ACC112 (cell line): ENCODE measurements at regions not wholly inside any gene's neighbourhood (a gene's known extent, or its start where the extent isn't known, plus 50 kb on each side); places are given as distances from the start of the nearest gene placed in this dataset.
A peak's percentile ranks its signal among the peaks of the same experiment; 100 is the strongest.
"Not testable (repeated sequence)": the region's sequence is repeated elsewhere in the genome, so short reads cannot be mapped to it uniquely, and the experiment has no call there.

Source experiments
- H2AFZ ChIP-seq: fragments of 200-600 bp; sonication (generic); one replicate; pipeline ENCODE4 v1.6.0; 2017; ENCODE audit warnings: antibody characterized with exemption, low read length; ENCODE audit not compliant: unreplicated experiment
- H3K27ac ChIP-seq: fragments of 200-600 bp; sonication (generic); 2 replicates; pipeline ENCODE4 v1.5.1; 2014; ENCODE audit warnings: low read depth, mild to moderate bottlenecking, antibody characterized with exemption, low read length, moderate library complexity
- H3K27me3 ChIP-seq: fragments of 200-600 bp; sonication (generic); 2 replicates; pipeline ENCODE4 v1.6.1; 2014; ENCODE audit warnings: mild to moderate bottlenecking, antibody characterized with exemption, low read length, moderate library complexity, mixed read lengths; ENCODE audit not compliant: insufficient read depth
- H3K36me3 ChIP-seq: fragments of 200-600 bp; sonication (generic); 2 replicates; pipeline ENCODE4 v1.6.1; 2016; ENCODE audit warnings: mild to moderate bottlenecking, antibody characterized with exemption, low read length, moderate library complexity, mixed read lengths; ENCODE audit not compliant: insufficient read depth
- H3K4me1 ChIP-seq: fragments of 200-600 bp; sonication (generic); one replicate; pipeline ENCODE4 v1.6.1; 2016; ENCODE audit warnings: low read length, mixed read lengths; ENCODE audit not compliant: insufficient read depth, unreplicated experiment, control insufficient read depth
- H3K4me3 ChIP-seq: fragments of 200-600 bp; sonication (generic); 2 replicates; pipeline ENCODE4 v1.5.1; 2014; ENCODE audit warnings: mild to moderate bottlenecking, low read depth, low read length
- H3K79me2 ChIP-seq: fragments of 200-600 bp; sonication (generic); one replicate; pipeline ENCODE4 v1.6.0; 2016; ENCODE audit warnings: low read length; ENCODE audit not compliant: control insufficient read depth, unreplicated experiment, insufficient read depth

- Histone ChIP-seq H3K4me1 (no peaks in the 10 kb centered on the region), H3K79me2 (no peaks in the 10 kb centered on the region), H2AFZ (no peak overlapping the region), H3K4me3 (no peak overlapping the region), H3K27ac (no peak overlapping the region), H3K36me3 (no peaks in the 10 kb centered on the region), H3K27me3 (no peaks in the 10 kb centered on the region)
Observed at GRCh38 chr9:87781331-87781730, 55.4 kb downstream of the CTSL start.

DNA sequence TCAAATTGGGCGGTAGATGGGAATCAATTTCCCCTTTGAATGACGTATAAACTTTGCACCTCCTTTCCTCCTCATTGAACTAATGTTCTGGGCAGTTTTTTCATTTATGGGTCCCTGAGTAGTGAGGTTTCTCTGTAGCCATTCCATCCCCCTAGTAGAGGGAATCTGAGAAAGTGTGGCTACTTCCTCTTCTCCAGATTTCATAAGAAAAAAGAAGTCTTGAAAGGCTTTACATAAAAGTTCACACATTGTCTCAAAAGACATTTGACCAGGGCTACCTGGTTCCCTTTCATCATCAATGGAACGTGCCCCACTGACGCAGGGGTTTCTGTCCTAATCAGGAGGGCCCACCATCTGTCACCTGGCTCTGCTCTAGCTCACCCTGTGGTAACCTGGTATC lies 57.3 kb downstream of the CTSL start:
- Histone ChIP-seq H3K79me2 (no peaks in the 10 kb centered on the region), H2AFZ (no peak overlapping the region), H3K4me1 (no peaks in the 10 kb centered on the region), H3K27me3 (no peaks in the 10 kb centered on the region), H3K36me3 (no peaks in the 10 kb centered on the region), H3K27ac (no peak overlapping the region), H3K4me3 (no peak overlapping the region)

DNA sequence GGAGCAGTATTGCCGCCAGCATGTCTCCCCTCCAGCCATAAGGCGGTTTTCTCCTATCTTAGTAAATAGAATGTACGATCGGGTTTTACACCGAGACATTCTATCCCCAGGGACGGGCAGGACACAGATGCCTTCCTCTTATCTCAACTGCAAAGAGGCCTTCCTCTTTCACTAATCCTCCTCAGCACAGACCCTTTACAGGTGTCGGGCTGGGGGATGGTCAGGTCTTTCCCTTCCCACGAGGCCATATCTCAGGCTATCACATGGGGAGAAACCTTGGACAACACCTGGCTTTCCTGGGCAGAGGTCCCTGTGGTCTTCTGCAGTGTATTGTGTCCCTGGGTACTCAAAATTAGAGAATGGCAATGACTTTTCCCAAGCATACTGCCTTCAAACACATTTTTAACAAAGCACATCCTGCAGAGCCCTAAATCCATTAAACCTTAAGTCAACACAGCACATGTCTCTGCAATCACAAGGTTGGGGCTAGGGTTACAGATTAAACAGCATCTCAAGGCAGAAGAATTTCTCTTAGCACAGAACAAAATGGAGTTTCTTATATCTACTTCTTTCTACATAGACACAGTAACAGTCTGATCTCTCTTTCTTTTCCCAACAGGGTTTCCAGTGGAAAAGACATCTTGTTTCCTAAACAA lies 59.5 kb downstream of the CTSL start:
- H3K36me3 ChIP-seq, H3K27ac ChIP-seq, H3K4me3 ChIP-seq, H3K27me3 ChIP-seq, H3K4me1 ChIP-seq, H3K79me2 ChIP-seq, H2AFZ ChIP-seq: not testable (repeated sequence)

- no peaks in the 10 kb centered on the region for H3K27me3 ChIP-seq
- H3K4me1 ChIP-seq, result no peaks in the 10 kb centered on the region
- H3K4me3 ChIP-seq, result no peak overlapping the region
- no peaks in the 10 kb centered on the region for H3K36me3 ChIP-seq
- no peak overlapping the region for H2AFZ ChIP-seq
- H3K79me2 ChIP-seq, result no peaks in the 10 kb centered on the region
- no peak overlapping the region for H3K27ac ChIP-seq
Observed at GRCh38 chr9:87786423-87786822, 60.5 kb downstream of the CTSL start.

GRCh38 chr9:87786876-87787275 lies 61.0 kb downstream of the CTSL start:
- H2AFZ ChIP-seq, result no peak overlapping the region

GRCh38 chr9:87787735-87788134 lies 61.8 kb downstream of the CTSL start:
- H3K27me3 ChIP-seq, result no peaks in the 10 kb centered on the region
- H2AFZ ChIP-seq, result peak overlapping the region; percentile 9

More at GRCh38 chr9:87786876-87787275, 61.0 kb downstream of the CTSL start:
- no peak overlapping the region for H3K4me3 ChIP-seq
- no peaks in the 10 kb centered on the region for H3K79me2 ChIP-seq
- H3K4me1 ChIP-seq, result peaks cover 4% of the 10 kb centered on the region
- no peaks in the 10 kb centered on the region for H3K36me3 ChIP-seq
- H3K27me3 ChIP-seq, result no peaks in the 10 kb centered on the region
- H3K27ac ChIP-seq, result no peak overlapping the region

GRCh38 chr9:87792831-87793288 lies 66.9 kb downstream of the CTSL start:
- H3K79me2 ChIP-seq, result no peaks in the 10 kb centered on the region
- H3K36me3 ChIP-seq, result no peaks in the 10 kb centered on the region
- H2AFZ ChIP-seq, result no peak overlapping the region
- H3K4me3 ChIP-seq, result peak overlapping the region; percentile 71
- no peaks in the 10 kb centered on the region for H3K27me3 ChIP-seq
- H3K27ac ChIP-seq, result peak overlapping the region; percentile 97
- H3K4me1 ChIP-seq, result peaks cover 23% of the 10 kb centered on the region

More at GRCh38 chr9:87787735-87788134, 61.8 kb downstream of the CTSL start:
- Histone ChIP-seq H3K27ac (no peak overlapping the region), H3K79me2 (no peaks in the 10 kb centered on the region), H3K4me3 (no peak overlapping the region), H3K4me1 (peaks cover 11% of the 10 kb centered on the region), H3K36me3 (no peaks in the 10 kb centered on the region)

- Histone ChIP-seq H3K4me1 (peaks cover 23% of the 10 kb centered on the region), H3K79me2 (no peaks in the 10 kb centered on the region), H2AFZ (no peak overlapping the region), H3K4me3 (peak overlapping the region; percentile 71), H3K27me3 (no peaks in the 10 kb centered on the region), H3K27ac (peak overlapping the region; percentile 97), H3K36me3 (no peaks in the 10 kb centered on the region)
Observed at GRCh38 chr9:87793292-87793691, 67.4 kb downstream of the CTSL start.

DNA sequence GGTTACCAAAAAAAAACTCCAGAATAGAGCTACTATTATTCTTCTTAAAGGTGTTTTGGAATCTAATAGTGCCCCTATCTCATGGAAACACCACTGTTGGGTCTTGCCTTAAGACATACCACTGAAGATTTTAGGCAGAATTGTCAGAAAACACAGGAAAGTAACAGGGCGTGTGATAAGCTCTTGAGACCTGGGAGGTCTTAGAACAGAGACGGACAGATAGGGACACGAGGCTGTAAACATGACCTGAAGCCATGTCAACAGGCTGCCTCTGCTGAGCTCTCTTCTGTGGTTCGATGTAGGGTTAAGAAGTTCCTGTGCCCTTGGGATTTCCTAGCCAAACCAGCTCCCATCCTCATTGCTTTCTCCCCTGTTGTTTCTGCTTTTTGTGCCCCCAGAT lies 69.3 kb downstream of the CTSL start:
- Histone ChIP-seq H2AFZ (no peak overlapping the region), H3K4me1 (peaks cover 23% of the 10 kb centered on the region), H3K4me3 (no peak overlapping the region), H3K27ac (no peak overlapping the region), H3K36me3 (no peaks in the 10 kb centered on the region), H3K79me2 (no peaks in the 10 kb centered on the region), H3K27me3 (no peaks in the 10 kb centered on the region)

GRCh38 chr9:87796196-87796595 lies 70.3 kb downstream of the CTSL start:
- H3K27me3 ChIP-seq, result no peaks in the 10 kb centered on the region
- H2AFZ ChIP-seq, result no peak overlapping the region
- H3K4me3 ChIP-seq, result no peak overlapping the region
- H3K4me1 ChIP-seq, result peaks cover 23% of the 10 kb centered on the region
- H3K27ac ChIP-seq, result no peak overlapping the region
- no peaks in the 10 kb centered on the region for H3K79me2 ChIP-seq
- no peaks in the 10 kb centered on the region for H3K36me3 ChIP-seq

GRCh38 chr9:87798261-87798833 lies 72.4 kb downstream of the CTSL start:
- H3K79me2 ChIP-seq, result no peaks in the 10 kb centered on the region
- H3K36me3 ChIP-seq, result no peaks in the 10 kb centered on the region
- H3K27ac ChIP-seq, result no peak overlapping the region
- no peak overlapping the region for H3K4me3 ChIP-seq
- peaks cover 7% of the 10 kb centered on the region for H3K4me1 ChIP-seq
- H2AFZ ChIP-seq, result no peak overlapping the region
- no peaks in the 10 kb centered on the region for H3K27me3 ChIP-seq
